Neural progenitor cell (in vitro differentiated cells): ENCODE measurements at regions not wholly inside any gene's neighbourhood (a gene's known extent, or its start where the extent isn't known, plus 50 kb on each side); places are given as distances from the start of the nearest gene placed in this dataset.

Source experiments
- EZH2 ChIP-seq: fragments of 200-600 bp; sonication (generic); IDR thresholded peaks from 2 replicates; pipeline ENCODE4 v1.6.1; 2017; ENCODE audit warnings: antibody characterized with exemption, mild to moderate bottlenecking, moderate library complexity
- EZH2phosphoT487 ChIP-seq: fragments of 200-600 bp; sonication (generic); IDR thresholded peaks from 2 replicates; pipeline ENCODE4 v1.6.1; 2017; ENCODE audit warnings: antibody characterized with exemption
- TF ChIP-seq, protein P1 (sequence below): fragments of 200-600 bp; sonication (generic); IDR thresholded peaks from 2 replicates; pipeline ENCODE4 v1.5.1; 2017; ENCODE audit warnings: antibody characterized with exemption, mild to moderate bottlenecking

DNA sequence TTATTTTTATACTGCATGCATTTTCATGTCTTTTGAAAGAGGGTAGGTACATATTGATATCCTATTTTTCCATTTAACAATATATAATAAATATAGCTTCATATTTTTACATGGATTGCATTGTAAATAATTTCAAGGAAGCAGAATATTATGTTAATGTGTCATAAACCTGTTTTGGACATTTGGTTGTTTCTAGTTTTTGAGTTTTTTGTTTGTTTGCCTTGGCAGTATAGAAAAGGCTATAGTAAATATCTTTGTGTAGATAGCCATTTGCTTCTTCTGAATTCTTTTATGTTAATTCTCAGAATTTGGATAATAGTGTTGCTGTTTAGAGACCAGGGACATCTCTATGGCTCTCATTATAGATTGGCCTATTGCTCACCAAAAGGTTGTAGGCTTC, 645.2 kb downstream of the SLC4A3 start:
- TF ChIP-seq, protein P1, sequence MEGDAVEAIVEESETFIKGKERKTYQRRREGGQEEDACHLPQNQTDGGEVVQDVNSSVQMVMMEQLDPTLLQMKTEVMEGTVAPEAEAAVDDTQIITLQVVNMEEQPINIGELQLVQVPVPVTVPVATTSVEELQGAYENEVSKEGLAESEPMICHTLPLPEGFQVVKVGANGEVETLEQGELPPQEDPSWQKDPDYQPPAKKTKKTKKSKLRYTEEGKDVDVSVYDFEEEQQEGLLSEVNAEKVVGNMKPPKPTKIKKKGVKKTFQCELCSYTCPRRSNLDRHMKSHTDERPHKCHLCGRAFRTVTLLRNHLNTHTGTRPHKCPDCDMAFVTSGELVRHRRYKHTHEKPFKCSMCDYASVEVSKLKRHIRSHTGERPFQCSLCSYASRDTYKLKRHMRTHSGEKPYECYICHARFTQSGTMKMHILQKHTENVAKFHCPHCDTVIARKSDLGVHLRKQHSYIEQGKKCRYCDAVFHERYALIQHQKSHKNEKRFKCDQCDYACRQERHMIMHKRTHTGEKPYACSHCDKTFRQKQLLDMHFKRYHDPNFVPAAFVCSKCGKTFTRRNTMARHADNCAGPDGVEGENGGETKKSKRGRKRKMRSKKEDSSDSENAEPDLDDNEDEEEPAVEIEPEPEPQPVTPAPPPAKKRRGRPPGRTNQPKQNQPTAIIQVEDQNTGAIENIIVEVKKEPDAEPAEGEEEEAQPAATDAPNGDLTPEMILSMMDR, result no peak
- no peak for TF ChIP-seq EZH2
- TF ChIP-seq EZH2phosphoT487, result no peak
